HepG2 (cell line): ENCODE measurements at regions not wholly inside any gene's neighbourhood (a gene's known extent, or its start where the extent isn't known, plus 50 kb on each side); places are given as distances from the start of the nearest gene placed in this dataset.

Experiments used
- ATAC-seq: fragments of 200-7000 bp; cut with Tn5 transposase; 3 replicates; pipeline ENCODE4 v1.9.1; 2020; ENCODE audit warnings: mild to moderate bottlenecking, moderate library complexity
- BruUV-seq: library from RNA; stranded (reverse); fragments of 400-500 nt; replicated peaks from 2 replicates; lab custom pipeline; 2021; lab: Mats Ljungman, UMichigan
- CTCF ChIA-PET: fragments of 300-600 bp; formaldehyde crosslinking; extraction: SDS; loops from one replicate; lab custom pipeline; 2021; ENCODE audit warnings: low total read pairs, inconsistent platforms, low intra/inter-chr PET ratio; lab: Yijun Ruan, JAX
- POLR2A ChIA-PET: fragments of 350-600 bp; sonication (Branson Sonifier 250); formaldehyde crosslinking; loops from one replicate; lab custom pipeline; 2020; ENCODE audit warnings: antibody characterized with exemption, inconsistent platforms; lab: Yijun Ruan, JAX
- DNase-seq: peaks from one replicate; pipeline ENCODE4 v3.0.0-alpha.2; 2015; ENCODE audit warnings: low spot score
- FAIRE-seq: peaks from 3 replicates; lab custom pipeline; 2011; peaks lifted over from hg19 to GRCh38; lab: Jason Lieb, UNC
- H2AFZ ChIP-seq: one replicate; pipeline ENCODE4 v1.6.1; 2011; ENCODE audit warnings: low read length, inconsistent platforms
- H3K27ac ChIP-seq: fragments of 300-600 bp; 3 replicates; pipeline ENCODE4 v1.8.0; 2011; ENCODE audit warnings: mixed run types, mild to moderate bottlenecking, mixed read lengths, low read length, inconsistent platforms; ENCODE audit not compliant: insufficient read depth; ENCODE audit errors: extremely low read length
- H3K27me3 ChIP-seq, 2 experiments: fragments of 200-600 bp in 1 of 2; 2 replicates in 1 of 2; 3 replicates in 1 of 2; pipeline versions ENCODE4 v1.6.0 to v1.8.0; 2011; ENCODE audit warnings: low read length in 2 of 2, mild to moderate bottlenecking in 2 of 2, moderate library complexity in 2 of 2, inconsistent platforms in 1 of 2; ENCODE audit not compliant: insufficient read depth in 2 of 2, control insufficient read depth in 1 of 2
- H3K36me3 ChIP-seq, 2 experiments: fragments of 200-600 bp in 1 of 2; replicated peaks in 1 of 2; 2 replicates in 1 of 2; 3 replicates in 1 of 2; pipeline versions ENCODE4 v1.5.1 to v1.8.0; 2011; ENCODE audit warnings: low read length in 2 of 2, inconsistent platforms in 1 of 2; ENCODE audit not compliant: insufficient read depth in 2 of 2, control insufficient read depth in 1 of 2
- H3K4me1 ChIP-seq: 2 replicates; pipeline ENCODE4 v1.5.1; 2012; ENCODE audit warnings: low read length, inconsistent platforms; ENCODE audit not compliant: insufficient read depth
- H3K4me2 ChIP-seq: 2 replicates; pipeline ENCODE4 v1.6.0; 2011; ENCODE audit warnings: low read depth, low read length, inconsistent platforms
- H3K4me3 ChIP-seq, 3 experiments: fragments of 200-600 bp in 1 of 3; sonication (generic), shearing (Covaris generic) in 1 of 3; replicated peaks in 1 of 3; 2 replicates each; pipeline ENCODE4 v1.5.1; 2011 to 2016; ENCODE audit warnings: low read length in 3 of 3, inconsistent platforms in 2 of 3, low read depth in 2 of 3, mild to moderate bottlenecking in 2 of 3, control low read depth in 1 of 3, mixed read lengths in 1 of 3; ENCODE audit not compliant: insufficient read depth in 1 of 3
- H3K79me2 ChIP-seq: one replicate; pipeline ENCODE4 v1.6.1; 2011; ENCODE audit warnings: low read length, inconsistent platforms; ENCODE audit not compliant: insufficient read depth
- H3K9ac ChIP-seq: 2 replicates; pipeline ENCODE4 v1.6.0; 2011; ENCODE audit warnings: mild to moderate bottlenecking, low read depth, low read length, inconsistent platforms; ENCODE audit not compliant: insufficient read depth
- H3K9me3 ChIP-seq: 2 replicates; pipeline ENCODE4 v1.5.1; 2012; ENCODE audit warnings: mild to moderate bottlenecking, low read length
- H4K20me1 ChIP-seq: 2 replicates; pipeline ENCODE4 v1.6.0; 2011; ENCODE audit warnings: inconsistent platforms, mild to moderate bottlenecking, low read length, moderate library complexity; ENCODE audit not compliant: insufficient read depth
- ATM ChIP-seq: fragments of 450-650 bp; IDR thresholded peaks from 2 replicates; pipeline ENCODE4 v1.7.1; 2017; ENCODE audit warnings: mild to moderate bottlenecking, borderline replicate concordance
- HOXA7 ChIP-seq: sonication (generic); formaldehyde crosslinking; IDR thresholded peaks from 2 replicates; pipeline ENCODE4 v1.8.1; 2022; ENCODE audit warnings: mild to moderate bottlenecking, missing genetic modification reagents, moderate library complexity
- NFKBIZ ChIP-seq: IDR thresholded peaks from 2 replicates; pipeline ENCODE4 v1.6.1; 2018; ENCODE audit warnings: missing genetic modification reagents, missing compliant biosample characterization
- NR2F2 ChIP-seq: IDR thresholded peaks from 2 replicates; pipeline ENCODE4 v1.6.1; 2012; ENCODE audit warnings: low read depth, inconsistent platforms, borderline replicate concordance
- U2AF1 ChIP-seq: fragments of 200-400 bp; formaldehyde crosslinking; optimal IDR thresholded peaks from 2 replicates; pipeline ENCODE3; 2017; ENCODE audit warnings: mild to moderate bottlenecking, low read depth, low read length
- ZBTB42 ChIP-seq: sonication (generic); formaldehyde crosslinking; IDR thresholded peaks from 2 replicates; pipeline ENCODE4 v1.5.0; 2020; ENCODE audit warnings: mild to moderate bottlenecking, missing genetic modification reagents
- ZBTB8A ChIP-seq: sonication (generic); formaldehyde crosslinking; IDR thresholded peaks from 2 replicates; pipeline ENCODE4 v1.4.0; 2020; ENCODE audit warnings: mild to moderate bottlenecking, low read depth, missing genetic modification reagents, borderline replicate concordance
- ZNF30 ChIP-seq: sonication (generic); formaldehyde crosslinking; IDR thresholded peaks from 2 replicates; pipeline ENCODE4 v1.5.0; 2020; ENCODE audit warnings: mild to moderate bottlenecking, missing genetic modification reagents
- ZNF709 ChIP-seq: sonication (generic); formaldehyde crosslinking; IDR thresholded peaks from 2 replicates; pipeline ENCODE4 v1.5.0; 2020; ENCODE audit warnings: mild to moderate bottlenecking, missing genetic modification reagents
- ZNF768 ChIP-seq: sonication (generic); formaldehyde crosslinking; IDR thresholded peaks from 2 replicates; pipeline ENCODE4 v1.4.0; 2020; ENCODE audit warnings: missing genetic modification reagents
- ZSCAN12 ChIP-seq: sonication (generic); formaldehyde crosslinking; IDR thresholded peaks from 2 replicates; pipeline ENCODE4 v1.9.0; 2021; ENCODE audit warnings: mild to moderate bottlenecking, missing genetic modification reagents
- ZSCAN29 ChIP-seq: sonication (generic); formaldehyde crosslinking; conservative IDR thresholded peaks from 2 replicates; pipeline ENCODE4 v1.4.0; 2020; ENCODE audit warnings: mild to moderate bottlenecking, missing genetic modification reagents
- WGBS: methylation state at CpG from one replicate; pipeline ENCODE4 v1.1.6; 2017; ENCODE audit warnings: low lambda C conversion rate; 5-methylcytosine and 5-hydroxymethylcytosine counted together
- in situ Hi-C: cut with HindIII; loops from 2 replicates; pipeline ENCODE4 v1.10.0; 2017; ENCODE audit warnings: low pct_unique_long_range_greater_than_20kb; ENCODE audit not compliant: extremely low pct_ligation_motif_present
- intact Hi-C: fragments of 100-400 bp; cut with micrococcal nuclease; formaldehyde crosslinking; loops from one replicate; pipeline ENCODE4 v1.10.0; 2022; ENCODE audit not compliant: unreplicated experiment
- TF ChIP-seq, protein P1 (sequence below): sonication (generic); formaldehyde crosslinking; IDR thresholded peaks from 2 replicates; pipeline ENCODE4 v1.4.0; 2020; ENCODE audit warnings: low read depth, mild to moderate bottlenecking, missing genetic modification reagents
- TF ChIP-seq, protein P2 (sequence below): IDR thresholded peaks from 2 replicates; pipeline ENCODE4 v1.6.1; 2016; ENCODE audit warnings: low read depth, borderline replicate concordance
- TF ChIP-seq, protein P3 (sequence below): sonication (generic); formaldehyde crosslinking; IDR thresholded peaks from 2 replicates; pipeline ENCODE4 v1.4.0; 2020; ENCODE audit warnings: missing genetic modification reagents, borderline replicate concordance
- TF ChIP-seq, protein P4 (sequence below): IDR thresholded peaks from 2 replicates; pipeline ENCODE4 v1.6.1; 2018; ENCODE audit warnings: missing genetic modification reagents

DNA sequence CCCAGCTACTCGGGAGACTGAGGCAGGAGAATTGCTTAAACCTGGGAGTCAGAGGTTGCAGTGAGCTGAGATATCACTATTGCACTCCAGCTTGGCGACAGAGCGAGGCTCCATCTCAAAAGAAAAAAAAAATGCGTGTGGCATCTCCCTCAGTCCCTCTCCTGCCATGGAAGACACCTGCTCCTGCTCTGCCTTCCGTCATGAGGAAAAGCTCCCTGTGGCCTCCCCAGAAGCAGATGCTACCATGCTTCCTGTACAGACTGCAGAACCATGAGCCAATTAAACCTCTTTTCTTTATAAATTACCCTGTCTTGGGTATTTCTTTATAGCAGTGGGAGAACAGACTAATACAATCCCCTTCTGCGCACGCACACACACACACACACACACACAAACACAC lies 249.4 kb downstream of the MN1 start:
- Histone ChIP-seq H4K20me1 (no peaks in the 10 kb centered on the region), H3K27me3 (no peaks in the 10 kb centered on the region; a peak in 2 of 5 replicates), H3K4me1 (no peaks in the 10 kb centered on the region), H3K36me3 (no peaks in the 10 kb centered on the region), H3K4me3 (no peak overlapping the region)
- no peak for FAIRE-seq
- in situ Hi-C loops: no loop called here
- intact Hi-C loops: no loop called here
- POLR2A ChIA-PET: no interaction called here
- no peak for DNase-seq
- TF ChIP-seq ZBTB42 (no peak), ZBTB8A (CRISPR knock-in tag) (no peak), ATM (no peak), U2AF1 (no peak), ZNF30 (CRISPR knock-in tag) (no peak), ZNF709 (no peak), ZSCAN29 (CRISPR knock-in tag) (no peak), ZNF768 (no peak), NR2F2 (no peak), HOXA7 (CRISPR knock-in tag) (no peak), ZSCAN12 (CRISPR knock-in tag) (no peak), NFKBIZ (CRISPR knock-in tag) (no peak)
- TF ChIP-seq, protein P1, sequence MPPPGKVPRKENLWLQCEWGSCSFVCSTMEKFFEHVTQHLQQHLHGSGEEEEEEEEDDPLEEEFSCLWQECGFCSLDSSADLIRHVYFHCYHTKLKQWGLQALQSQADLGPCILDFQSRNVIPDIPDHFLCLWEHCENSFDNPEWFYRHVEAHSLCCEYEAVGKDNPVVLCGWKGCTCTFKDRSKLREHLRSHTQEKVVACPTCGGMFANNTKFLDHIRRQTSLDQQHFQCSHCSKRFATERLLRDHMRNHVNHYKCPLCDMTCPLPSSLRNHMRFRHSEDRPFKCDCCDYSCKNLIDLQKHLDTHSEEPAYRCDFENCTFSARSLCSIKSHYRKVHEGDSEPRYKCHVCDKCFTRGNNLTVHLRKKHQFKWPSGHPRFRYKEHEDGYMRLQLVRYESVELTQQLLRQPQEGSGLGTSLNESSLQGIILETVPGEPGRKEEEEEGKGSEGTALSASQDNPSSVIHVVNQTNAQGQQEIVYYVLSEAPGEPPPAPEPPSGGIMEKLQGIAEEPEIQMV (CRISPR knock-in tag): no peak
- TF ChIP-seq, protein P2, sequence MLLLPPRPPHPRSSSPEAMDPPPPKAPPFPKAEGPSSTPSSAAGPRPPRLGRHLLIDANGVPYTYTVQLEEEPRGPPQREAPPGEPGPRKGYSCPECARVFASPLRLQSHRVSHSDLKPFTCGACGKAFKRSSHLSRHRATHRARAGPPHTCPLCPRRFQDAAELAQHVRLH (CRISPR knock-in tag): no peak
- TF ChIP-seq, protein P3, sequence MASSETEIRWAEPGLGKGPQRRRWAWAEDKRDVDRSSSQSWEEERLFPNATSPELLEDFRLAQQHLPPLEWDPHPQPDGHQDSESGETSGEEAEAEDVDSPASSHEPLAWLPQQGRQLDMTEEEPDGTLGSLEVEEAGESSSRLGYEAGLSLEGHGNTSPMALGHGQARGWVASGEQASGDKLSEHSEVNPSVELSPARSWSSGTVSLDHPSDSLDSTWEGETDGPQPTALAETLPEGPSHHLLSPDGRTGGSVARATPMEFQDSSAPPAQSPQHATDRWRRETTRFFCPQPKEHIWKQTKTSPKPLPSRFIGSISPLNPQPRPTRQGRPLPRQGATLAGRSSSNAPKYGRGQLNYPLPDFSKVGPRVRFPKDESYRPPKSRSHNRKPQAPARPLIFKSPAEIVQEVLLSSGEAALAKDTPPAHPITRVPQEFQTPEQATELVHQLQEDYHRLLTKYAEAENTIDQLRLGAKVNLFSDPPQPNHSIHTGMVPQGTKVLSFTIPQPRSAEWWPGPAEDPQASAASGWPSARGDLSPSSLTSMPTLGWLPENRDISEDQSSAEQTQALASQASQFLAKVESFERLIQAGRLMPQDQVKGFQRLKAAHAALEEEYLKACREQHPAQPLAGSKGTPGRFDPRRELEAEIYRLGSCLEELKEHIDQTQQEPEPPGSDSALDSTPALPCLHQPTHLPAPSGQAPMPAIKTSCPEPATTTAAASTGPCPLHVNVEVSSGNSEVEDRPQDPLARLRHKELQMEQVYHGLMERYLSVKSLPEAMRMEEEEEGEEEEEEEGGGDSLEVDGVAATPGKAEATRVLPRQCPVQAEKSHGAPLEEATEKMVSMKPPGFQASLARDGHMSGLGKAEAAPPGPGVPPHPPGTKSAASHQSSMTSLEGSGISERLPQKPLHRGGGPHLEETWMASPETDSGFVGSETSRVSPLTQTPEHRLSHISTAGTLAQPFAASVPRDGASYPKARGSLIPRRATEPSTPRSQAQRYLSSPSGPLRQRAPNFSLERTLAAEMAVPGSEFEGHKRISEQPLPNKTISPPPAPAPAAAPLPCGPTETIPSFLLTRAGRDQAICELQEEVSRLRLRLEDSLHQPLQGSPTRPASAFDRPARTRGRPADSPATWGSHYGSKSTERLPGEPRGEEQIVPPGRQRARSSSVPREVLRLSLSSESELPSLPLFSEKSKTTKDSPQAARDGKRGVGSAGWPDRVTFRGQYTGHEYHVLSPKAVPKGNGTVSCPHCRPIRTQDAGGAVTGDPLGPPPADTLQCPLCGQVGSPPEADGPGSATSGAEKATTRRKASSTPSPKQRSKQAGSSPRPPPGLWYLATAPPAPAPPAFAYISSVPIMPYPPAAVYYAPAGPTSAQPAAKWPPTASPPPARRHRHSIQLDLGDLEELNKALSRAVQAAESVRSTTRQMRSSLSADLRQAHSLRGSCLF: no peak
- TF ChIP-seq, protein P4, sequence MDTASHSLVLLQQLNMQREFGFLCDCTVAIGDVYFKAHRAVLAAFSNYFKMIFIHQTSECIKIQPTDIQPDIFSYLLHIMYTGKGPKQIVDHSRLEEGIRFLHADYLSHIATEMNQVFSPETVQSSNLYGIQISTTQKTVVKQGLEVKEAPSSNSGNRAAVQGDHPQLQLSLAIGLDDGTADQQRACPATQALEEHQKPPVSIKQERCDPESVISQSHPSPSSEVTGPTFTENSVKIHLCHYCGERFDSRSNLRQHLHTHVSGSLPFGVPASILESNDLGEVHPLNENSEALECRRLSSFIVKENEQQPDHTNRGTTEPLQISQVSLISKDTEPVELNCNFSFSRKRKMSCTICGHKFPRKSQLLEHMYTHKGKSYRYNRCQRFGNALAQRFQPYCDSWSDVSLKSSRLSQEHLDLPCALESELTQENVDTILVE (CRISPR knock-in tag): no peak
- TF ChIP-seq, all 625 proteins: peak for 0
- WGBS: 44% methylated on average over 6 of the region's 7 CpGs
- H3K9me3 ChIP-seq: no peaks in the 10 kb centered on the region
- BruUV-seq: no TSS peak
- H3K4me2 ChIP-seq: no peak overlapping the region
- CTCF ChIA-PET: no interaction called here
- no peaks in the 10 kb centered on the region for H3K79me2 ChIP-seq
- H3K9ac ChIP-seq: no peak overlapping the region
- no peak overlapping the region for H3K27ac ChIP-seq
- no peak overlapping the region for H2AFZ ChIP-seq
- no peak for ATAC-seq
